Superior temporal gyrus (tissue), 1 donor: ENCODE measurements at regions not wholly inside any gene's neighbourhood (a gene's known extent, or its start where the extent isn't known, plus 50 kb on each side); places are given as distances from the start of the nearest gene placed in this dataset.
"Not testable (repeated sequence)": the region's sequence is repeated elsewhere in the genome, so short reads cannot be mapped to it uniquely, and the experiment has no call there.

ENCODE experiments used
- DNase-seq: peaks from one replicate; pipeline ENCODE4 v3.0.0-alpha.2; 2016; ENCODE audit errors: extremely low spot score

DNA sequence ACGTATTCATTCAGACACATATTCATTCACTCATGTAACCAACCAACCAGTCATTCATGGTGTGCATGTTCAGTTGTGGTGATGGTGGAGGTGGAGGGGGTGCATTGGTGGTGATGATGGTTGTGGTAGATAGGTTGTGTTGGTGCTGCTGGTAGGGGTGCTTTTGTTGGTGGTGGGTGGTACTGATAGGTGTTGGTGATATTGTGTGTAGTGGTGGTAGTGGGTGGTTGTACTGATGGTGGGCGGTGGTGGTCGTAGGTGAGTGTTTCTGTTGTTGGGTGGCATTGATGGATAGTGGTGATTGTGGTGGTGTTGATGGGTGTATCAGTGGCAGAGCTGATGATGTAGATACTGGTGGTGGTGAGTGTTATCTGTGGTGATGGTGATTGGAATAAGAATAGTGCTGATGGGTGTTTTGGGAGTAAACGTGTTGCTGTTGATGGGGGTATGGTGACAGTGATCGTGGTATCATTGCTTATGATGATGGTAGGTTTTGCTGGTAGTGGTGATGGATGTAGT is 59.8 kb upstream of the SHB start:
- DNase-seq: no peak

DNA sequence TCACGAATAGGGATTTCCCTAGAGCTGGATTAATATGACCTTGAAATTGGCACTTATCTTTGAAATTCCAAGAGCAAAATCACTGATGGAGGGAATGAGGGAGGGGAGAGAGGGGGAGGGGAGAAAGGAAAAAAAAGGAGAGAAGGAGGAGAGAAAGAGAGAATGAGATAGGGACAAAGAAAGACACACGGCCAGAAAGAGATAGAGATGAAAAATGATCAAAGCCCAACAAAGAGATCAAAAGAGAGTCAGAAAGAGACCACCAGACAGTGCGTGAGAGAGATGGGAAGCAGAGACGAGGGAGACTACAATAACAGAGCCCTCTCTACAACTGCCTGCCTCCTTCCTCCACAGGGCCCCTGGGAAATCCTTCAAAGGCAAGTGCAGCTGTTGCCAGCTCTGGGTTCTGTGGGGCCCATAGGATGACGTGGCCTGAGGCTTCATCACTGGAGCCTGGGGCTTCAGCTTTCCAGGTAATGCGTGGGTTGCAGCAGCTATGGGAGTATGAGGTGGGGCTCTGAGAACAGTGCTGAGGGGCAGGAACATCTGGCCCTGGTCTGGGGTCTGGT is 58.3 kb upstream of the SHB start:
- no peak for DNase-seq

DNA sequence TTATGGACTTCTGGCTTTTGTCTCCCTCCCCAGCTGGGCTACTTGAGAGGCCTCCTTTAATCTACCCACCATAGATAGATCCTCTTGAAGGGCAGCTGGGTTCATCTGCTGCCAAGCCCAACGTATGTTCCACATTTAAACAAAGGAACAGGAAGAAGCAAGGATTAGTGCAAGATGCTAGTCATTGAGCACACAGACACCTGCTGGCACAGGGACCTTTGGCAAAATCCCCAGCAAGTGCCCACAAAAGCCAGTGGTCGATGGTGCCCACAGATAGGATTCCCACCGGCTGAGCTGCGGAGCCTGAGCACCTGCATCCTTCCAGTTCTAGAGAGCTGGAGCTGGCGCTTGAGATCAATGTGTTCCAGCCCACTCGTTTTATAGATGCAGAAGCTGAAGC is 57.7 kb upstream of the SHB start:
- DNase-seq: no peak

DNA sequence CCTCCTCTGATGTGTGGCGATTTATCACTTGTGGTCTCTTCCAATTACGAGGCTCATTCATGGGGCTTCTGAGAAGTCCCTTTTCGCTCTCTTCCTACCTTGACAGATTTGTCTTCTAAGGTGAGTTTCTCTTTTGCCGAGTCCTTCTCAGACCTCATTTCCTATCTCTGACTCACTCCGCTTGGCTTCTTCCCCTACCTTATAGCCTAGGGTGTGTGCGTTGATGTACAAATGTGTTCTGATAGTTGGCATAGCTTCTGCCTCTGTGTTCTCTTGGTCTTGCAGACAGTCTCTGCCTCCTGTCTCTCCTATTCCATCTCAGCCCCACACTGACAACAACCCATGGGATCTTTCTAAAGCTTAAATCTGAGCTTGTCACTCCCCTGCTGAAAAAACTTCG is 56.9 kb upstream of the SHB start:
- no peak for DNase-seq

DNA sequence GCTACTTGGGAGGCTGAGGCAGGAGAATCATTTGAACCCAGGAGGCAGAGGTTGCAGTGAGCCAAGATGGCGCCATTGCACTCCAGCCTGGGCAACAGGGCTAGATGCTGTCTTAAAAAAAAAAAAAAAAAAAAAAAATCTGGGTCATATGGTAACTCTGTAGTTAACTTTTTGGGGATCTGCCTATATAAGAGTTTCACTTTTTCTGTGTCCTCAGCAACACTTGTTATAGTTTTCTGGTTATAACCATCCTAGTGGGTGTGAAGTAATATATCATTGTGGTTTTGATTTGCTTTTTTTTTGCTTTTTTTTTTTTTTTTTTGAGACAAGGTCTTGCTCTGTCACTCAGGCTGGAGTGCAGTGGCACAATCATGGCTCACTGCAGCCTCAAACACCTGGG is 54.3 kb upstream of the SHB start:
- DNase-seq: not testable (repeated sequence)

DNA sequence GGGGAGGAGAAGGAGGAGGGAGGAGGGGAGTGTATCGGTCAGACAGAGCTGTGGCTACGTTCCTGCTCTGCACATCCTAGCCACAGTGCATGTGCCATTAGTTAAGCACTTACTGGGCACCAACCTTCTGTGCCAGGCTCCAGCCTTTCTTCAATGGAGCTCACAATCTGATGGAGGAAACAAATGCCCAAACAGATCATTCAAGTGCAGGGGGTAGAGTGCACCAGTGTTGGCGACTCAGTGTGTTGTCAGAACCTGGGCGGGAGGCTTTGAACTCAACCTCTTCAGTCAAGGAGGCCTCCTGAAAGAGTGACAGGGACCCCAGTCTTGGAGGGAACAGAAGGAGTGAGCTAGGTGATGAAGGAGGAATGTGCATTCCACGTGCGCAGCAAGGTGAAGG is 51.9 kb upstream of the SHB start:
- no peak for DNase-seq

DNA sequence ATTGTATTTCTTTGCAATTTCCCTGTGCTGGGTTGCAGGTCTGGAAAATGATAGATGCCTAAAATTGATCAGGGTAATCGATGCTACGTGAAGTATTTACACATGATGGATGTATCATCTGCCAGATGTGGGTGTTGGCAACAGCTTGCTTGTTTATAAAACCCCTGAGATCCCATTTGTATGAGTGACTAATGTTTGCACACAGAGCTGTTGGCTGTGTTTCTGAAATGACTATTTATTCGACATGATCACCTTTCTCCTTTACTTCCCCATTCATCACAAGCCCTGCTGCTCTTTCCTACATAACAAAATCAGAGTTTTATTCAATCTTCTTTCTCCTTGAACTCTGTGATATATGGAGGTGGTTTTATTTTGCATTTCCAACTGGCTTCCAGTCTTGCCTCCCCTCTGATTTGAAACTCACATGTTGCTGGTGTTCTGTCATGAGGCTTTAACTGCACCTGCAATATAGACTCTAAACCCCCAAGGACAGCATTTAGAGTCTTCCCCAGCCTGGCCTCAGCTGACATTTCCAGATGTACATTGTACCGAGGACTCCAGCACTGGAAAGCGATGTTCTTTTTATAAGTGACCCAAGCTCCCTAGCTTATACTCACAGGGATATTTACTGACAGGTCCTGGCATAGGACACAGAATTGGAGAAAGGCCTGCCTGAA is 50.7 kb upstream of the SHB start:
- no peak for DNase-seq

DNA sequence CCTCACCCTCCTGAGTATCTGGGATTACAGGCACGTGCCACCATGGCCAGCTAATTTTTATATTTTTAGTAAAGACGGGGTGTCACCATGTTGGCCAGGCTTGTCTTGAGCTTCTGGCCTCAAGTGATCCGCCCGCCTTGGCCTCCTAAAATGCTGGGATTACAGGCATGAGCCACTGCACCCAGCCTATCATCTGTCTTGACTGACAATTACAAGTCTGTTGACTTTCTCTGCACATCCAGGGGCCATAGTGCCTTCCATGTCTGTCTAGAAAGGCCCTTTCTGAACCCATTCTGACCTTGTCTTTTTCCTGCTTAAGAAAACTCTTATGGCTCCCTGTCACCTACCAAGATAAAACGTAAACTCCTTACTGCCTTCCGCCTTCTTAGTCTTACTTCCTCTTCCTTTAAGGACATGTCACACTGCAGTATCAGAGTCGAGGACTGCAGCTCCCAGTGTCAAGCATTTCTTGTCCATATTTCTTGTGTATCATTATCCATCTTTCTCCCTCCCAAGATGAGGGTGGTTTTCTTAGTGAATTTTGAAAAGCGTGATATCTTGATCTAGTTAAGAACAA is 49.9 kb upstream of the SHB start:
- DNase-seq: no peak
